Skeletal muscle tissue (tissue), 3 donors: ENCODE measurements at regions not wholly inside any gene's neighbourhood (a gene's known extent, or its start where the extent isn't known, plus 50 kb on each side); places are given as distances from the start of the nearest gene placed in this dataset.
"Not testable (repeated sequence)": the region's sequence is repeated elsewhere in the genome, so short reads cannot be mapped to it uniquely, and the experiment has no call there.

Experiments
- H3K27ac ChIP-seq: one replicate; pipeline ENCODE4 v1.7.0; 2013; ENCODE audit warnings: mild to moderate bottlenecking, low read depth, low read length, inconsistent platforms
- H3K27me3 ChIP-seq, 3 donors: one replicate each; pipeline ENCODE4 v1.7.0; 2013; ENCODE audit warnings: low read length in 3 of 3; ENCODE audit not compliant: control insufficient read depth in 3 of 3, insufficient read depth in 3 of 3
- H3K36me3 ChIP-seq, 3 donors: one replicate each; pipeline ENCODE4 v1.7.0; 2013; ENCODE audit warnings: low read length in 3 of 3; ENCODE audit not compliant: control insufficient read depth in 3 of 3, insufficient read depth in 3 of 3
- H3K4me1 ChIP-seq, 3 donors: one replicate each; pipeline ENCODE4 v1.7.0; 2013; ENCODE audit warnings: low read length in 3 of 3, mild to moderate bottlenecking in 3 of 3; ENCODE audit not compliant: control insufficient read depth in 3 of 3, insufficient read depth in 3 of 3
- H3K4me3 ChIP-seq, 3 donors: one replicate each; pipeline ENCODE4 v1.7.0; 2013; ENCODE audit warnings: low read length in 3 of 3
- H3K9ac ChIP-seq, 3 donors: one replicate each; pipeline ENCODE4 v1.7.0; 2013; ENCODE audit warnings: low read length in 3 of 3, mild to moderate bottlenecking in 3 of 3, moderate library complexity in 2 of 3, low read depth in 1 of 3
- H3K9me3 ChIP-seq, 3 donors: one replicate each; pipeline ENCODE4 v1.7.0; 2013; ENCODE audit warnings: low read length in 3 of 3; ENCODE audit not compliant: control insufficient read depth in 3 of 3
- donor health status: Osteomylitis.

DNA sequence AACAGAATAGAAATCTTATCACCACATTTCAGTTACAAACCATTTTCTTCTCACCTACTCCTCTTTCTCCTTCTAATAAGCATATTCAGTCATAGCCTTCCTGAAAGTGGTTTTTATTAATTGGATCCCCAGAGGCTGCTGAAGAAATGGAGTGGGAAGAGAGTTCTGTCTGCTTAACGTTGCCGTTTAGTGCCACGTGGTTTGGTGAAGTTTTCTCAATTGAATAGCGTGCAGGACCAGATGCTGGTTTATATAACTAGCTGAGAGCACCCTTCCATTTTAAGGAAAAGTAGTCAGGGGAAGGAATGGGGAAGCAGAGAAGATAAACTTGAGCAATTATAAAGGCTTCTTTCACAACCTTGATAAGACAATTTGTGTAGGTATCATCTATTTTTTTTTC, 318.7 kb downstream of the PTH2R start:
- H3K27ac ChIP-seq = no peak overlapping the region
- H3K9me3 ChIP-seq = no peaks in the 10 kb centered on the region
- H3K9ac ChIP-seq = no peak overlapping the region
- H3K4me1 ChIP-seq = no peaks in the 10 kb centered on the region
- no peaks in the 10 kb centered on the region for H3K27me3 ChIP-seq
- no peaks in the 10 kb centered on the region for H3K36me3 ChIP-seq
- H3K4me3 ChIP-seq = no peak overlapping the region

GRCh38 chr2:208726242-208726641, 319.6 kb downstream of the PTH2R start:
- no peak overlapping the region for H3K27ac ChIP-seq
- no peaks in the 10 kb centered on the region for H3K36me3 ChIP-seq
- H3K9ac ChIP-seq = no peak overlapping the region
- no peaks in the 10 kb centered on the region for H3K4me1 ChIP-seq
- H3K9me3 ChIP-seq = peaks cover 0 to 2% (median 0%) of the 10 kb centered on the region in 3 donors
- H3K4me3 ChIP-seq = no peak overlapping the region
- H3K27me3 ChIP-seq = no peaks in the 10 kb centered on the region

- H3K27me3 ChIP-seq, H3K4me1 ChIP-seq, H3K9me3 ChIP-seq, H3K9ac ChIP-seq, H3K36me3 ChIP-seq, H3K4me3 ChIP-seq, H3K27ac ChIP-seq: not testable (repeated sequence)
These were observed 345.2 kb downstream of the PTH2R start for GRCh38 chr2:208751663-208752415.

DNA sequence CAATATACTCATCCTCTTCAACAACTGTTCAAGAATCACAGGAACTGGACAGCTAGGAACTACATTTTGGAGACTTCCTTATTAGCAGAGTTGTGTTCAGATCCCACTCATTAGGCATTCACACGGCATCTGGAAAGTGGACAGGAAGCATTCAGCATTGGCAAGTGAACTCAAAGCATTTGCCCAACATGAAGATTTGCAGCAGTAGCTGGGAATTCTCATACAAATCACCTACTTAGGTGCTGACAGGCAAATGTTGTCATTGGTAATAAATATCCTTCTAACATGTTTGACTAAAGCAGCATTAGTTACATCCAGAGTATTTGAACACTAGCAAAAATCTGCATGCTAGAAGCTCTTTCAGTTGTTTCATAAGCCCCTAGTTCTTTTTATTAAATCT, 350.8 kb downstream of the PTH2R start:
- Histone ChIP-seq H3K9me3 (no peaks in the 10 kb centered on the region), H3K4me3 (no peak overlapping the region), H3K4me1 (no peaks in the 10 kb centered on the region), H3K27me3 (no peaks in the 10 kb centered on the region), H3K27ac (no peak overlapping the region), H3K36me3 (no peaks in the 10 kb centered on the region), H3K9ac (no peak overlapping the region)

DNA sequence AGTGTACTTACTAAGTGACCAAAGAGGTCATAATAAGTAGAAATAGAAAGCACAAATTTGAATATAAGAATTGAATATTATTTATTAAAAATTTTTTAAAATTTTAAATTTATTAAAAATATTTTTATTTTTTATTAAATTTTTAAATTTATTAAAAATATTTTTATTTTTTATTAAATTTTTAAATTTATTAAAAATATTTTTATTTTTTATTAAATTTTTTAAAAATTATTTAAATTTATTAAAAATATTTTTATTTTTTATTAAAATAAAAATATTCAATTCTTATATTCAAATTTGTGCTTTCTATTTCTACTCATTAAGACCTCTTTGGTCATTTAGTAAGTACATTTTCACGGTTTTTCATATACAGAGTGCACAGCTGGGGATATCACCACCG, 366.5 kb downstream of the PTH2R start:
- not testable (repeated sequence) for H3K27ac ChIP-seq, H3K36me3 ChIP-seq, H3K9me3 ChIP-seq, H3K4me3 ChIP-seq, H3K9ac ChIP-seq, H3K4me1 ChIP-seq, H3K27me3 ChIP-seq

DNA sequence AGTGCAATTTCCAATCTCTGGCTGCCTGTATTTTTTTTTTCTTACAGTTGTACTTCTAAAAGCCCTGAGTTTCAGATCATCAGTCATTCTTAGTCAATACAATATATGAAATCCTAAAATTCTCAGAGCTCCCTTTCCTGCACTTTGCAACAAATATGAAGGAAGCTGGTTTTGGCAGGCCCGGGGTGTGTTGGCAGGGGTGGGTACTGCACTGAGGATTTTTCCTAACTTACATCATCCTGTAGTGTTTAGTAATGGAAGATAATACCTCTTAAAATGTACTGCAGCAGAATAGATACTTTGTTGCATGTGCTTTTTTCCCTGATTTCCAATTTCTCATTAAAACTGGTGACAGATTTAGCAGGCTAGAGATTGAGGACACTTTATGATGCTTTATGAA, 374.6 kb downstream of the PTH2R start:
- no peak overlapping the region for H3K27ac ChIP-seq

GRCh38 chr2:208782097-208782496, 375.5 kb downstream of the PTH2R start:
- H3K27me3 ChIP-seq = no peaks in the 10 kb centered on the region
- H3K4me3 ChIP-seq = no peak overlapping the region
- H3K4me1 ChIP-seq = no peaks in the 10 kb centered on the region
- no peak overlapping the region for H3K27ac ChIP-seq
- no peaks in the 10 kb centered on the region for H3K9me3 ChIP-seq
- no peaks in the 10 kb centered on the region for H3K36me3 ChIP-seq
- H3K9ac ChIP-seq = no peak overlapping the region

More for the DNA sequence above, 374.6 kb downstream of the PTH2R start:
- no peaks in the 10 kb centered on the region for H3K27me3 ChIP-seq
- no peak overlapping the region for H3K9ac ChIP-seq
- H3K36me3 ChIP-seq = no peaks in the 10 kb centered on the region
- no peaks in the 10 kb centered on the region for H3K9me3 ChIP-seq
- H3K4me3 ChIP-seq = no peak overlapping the region
- H3K4me1 ChIP-seq = no peaks in the 10 kb centered on the region

DNA sequence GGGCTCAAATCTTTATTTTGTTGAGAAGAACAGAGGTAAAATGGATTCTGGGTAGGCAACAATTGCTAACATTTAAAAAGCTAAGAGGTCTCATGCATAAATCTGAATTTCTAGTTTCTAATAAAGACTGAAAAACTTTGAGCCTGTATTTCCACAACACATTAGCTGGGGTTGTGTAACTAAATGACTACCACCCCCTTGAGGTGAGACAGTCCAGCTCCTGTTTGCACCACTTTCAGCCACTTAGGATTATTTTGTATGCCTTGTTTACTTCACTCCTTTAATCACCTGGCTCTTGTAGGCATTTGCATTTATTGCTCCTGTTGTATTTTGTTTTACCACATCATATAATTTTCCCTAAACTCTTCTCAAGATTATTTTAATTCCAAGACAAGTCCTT, 376.6 kb downstream of the PTH2R start:
- Histone ChIP-seq H3K27me3 (no peaks in the 10 kb centered on the region), H3K9me3 (no peaks in the 10 kb centered on the region), H3K27ac (no peak overlapping the region), H3K4me1 (no peaks in the 10 kb centered on the region), H3K4me3 (no peak overlapping the region), H3K9ac (no peak overlapping the region), H3K36me3 (no peaks in the 10 kb centered on the region)

- H3K9me3 ChIP-seq, H3K4me1 ChIP-seq, H3K27me3 ChIP-seq, H3K36me3 ChIP-seq, H3K4me3 ChIP-seq, H3K9ac ChIP-seq, H3K27ac ChIP-seq: not testable (repeated sequence)
These were observed 378.2 kb downstream of the PTH2R start for GRCh38 chr2:208784774-208785173.

DNA sequence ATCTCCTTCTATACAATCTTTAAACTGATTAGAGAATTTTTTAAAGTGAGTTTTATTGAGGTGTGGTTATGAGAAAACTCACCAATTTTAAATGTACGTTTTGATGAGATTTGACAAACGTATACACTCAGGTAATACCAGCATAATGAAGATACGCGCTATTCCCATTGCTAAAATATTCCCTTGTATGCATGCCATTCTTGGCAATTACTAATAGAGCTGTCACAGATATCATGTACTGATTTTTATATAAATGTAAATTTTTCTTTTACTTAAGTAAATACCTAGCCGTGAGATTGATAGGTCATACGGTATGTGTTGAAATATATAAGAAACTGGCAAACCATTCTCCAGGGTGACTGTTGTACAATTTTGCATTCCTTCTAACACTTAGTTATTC, 384.7 kb downstream of the PTH2R start:
- no peak overlapping the region for H3K27ac ChIP-seq
- H3K4me1 ChIP-seq = no peaks in the 10 kb centered on the region
- no peaks in the 10 kb centered on the region for H3K36me3 ChIP-seq
- H3K9ac ChIP-seq = no peak overlapping the region
- no peaks in the 10 kb centered on the region for H3K27me3 ChIP-seq
- H3K9me3 ChIP-seq = peaks cover 0 to 2% (median 0%) of the 10 kb centered on the region in 3 donors
- H3K4me3 ChIP-seq = no peak overlapping the region
